ENCODE measurements at regions not wholly inside any gene's neighbourhood (a gene's known extent, or its start where the extent isn't known, plus 50 kb on each side); places are given as distances from the start of the nearest gene placed in this dataset.

- TF ChIP-seq CTCF (IDR thresholded peaks at IDR 0.05; ENCODE audit: borderline replicate concordance), result peak; percentile 84
- Histone ChIP-seq H3K36me3 (no peaks in the 10 kb centered on the region), H3K9me3 (replicated peaks) (no peaks in the 10 kb centered on the region), H3K27me3 (ENCODE audit: low read depth) (no peaks in the 10 kb centered on the region), H3K4me3 (no peak overlapping the region), H3K27ac (replicated peaks) (no peak overlapping the region), H3K4me1 (no peaks in the 10 kb centered on the region)
- intact Hi-C loops (cut with micrococcal nuclease), result no loop called here
- DNase-seq, result no peak
These were observed 216.9 kb downstream of the IGSF11 start for GRCh38 chr3:118817748-118818165.

- no peak overlapping the region for H3K27ac ChIP-seq (replicated peaks)
- TF ChIP-seq CTCF (IDR thresholded peaks at IDR 0.05; ENCODE audit: borderline replicate concordance), result no peak
- H3K9me3 ChIP-seq (replicated peaks), result no peaks in the 10 kb centered on the region
- no peaks in the 10 kb centered on the region for H3K36me3 ChIP-seq
- no peaks in the 10 kb centered on the region for H3K27me3 ChIP-seq (ENCODE audit: low read depth)
- no peak for DNase-seq
- intact Hi-C loops (cut with micrococcal nuclease), result no loop called here
- H3K4me1 ChIP-seq, result no peaks in the 10 kb centered on the region
- H3K4me3 ChIP-seq, result no peak overlapping the region
These were observed 216.3 kb downstream of the IGSF11 start for GRCh38 chr3:118818386-118818785.

GRCh38 chr3:118823626-118824025, 211.0 kb downstream of the IGSF11 start:
- DNase-seq, result no peak
- H3K9me3 ChIP-seq (replicated peaks), result no peaks in the 10 kb centered on the region
- H3K27ac ChIP-seq (replicated peaks), result no peak overlapping the region
- H3K27me3 ChIP-seq (ENCODE audit: low read depth), result peaks cover 5% of the 10 kb centered on the region
- intact Hi-C loops (cut with micrococcal nuclease), result no loop called here
- no peaks in the 10 kb centered on the region for H3K4me1 ChIP-seq
- no peaks in the 10 kb centered on the region for H3K36me3 ChIP-seq
- no peak for TF ChIP-seq CTCF (IDR thresholded peaks at IDR 0.05; ENCODE audit: borderline replicate concordance)
- no peak overlapping the region for H3K4me3 ChIP-seq

GRCh38 chr3:118827446-118827845, 207.2 kb downstream of the IGSF11 start:
- H3K36me3 ChIP-seq, result no peaks in the 10 kb centered on the region
- H3K27ac ChIP-seq (replicated peaks), result no peak overlapping the region
- H3K9me3 ChIP-seq (replicated peaks), result no peaks in the 10 kb centered on the region
- no peak for TF ChIP-seq CTCF (IDR thresholded peaks at IDR 0.05; ENCODE audit: borderline replicate concordance)
- no peak for DNase-seq
- intact Hi-C loops (cut with micrococcal nuclease), result no loop called here
- no peak overlapping the region for H3K4me3 ChIP-seq
- H3K4me1 ChIP-seq, result no peaks in the 10 kb centered on the region
- H3K27me3 ChIP-seq (ENCODE audit: low read depth), result peaks cover 5% of the 10 kb centered on the region

GRCh38 chr3:118828351-118828750, 206.3 kb downstream of the IGSF11 start:
- TF ChIP-seq CTCF (IDR thresholded peaks at IDR 0.05; ENCODE audit: borderline replicate concordance), result no peak
- no peak for DNase-seq
- Histone ChIP-seq H3K27me3 (ENCODE audit: low read depth) (peaks cover 5% of the 10 kb centered on the region), H3K36me3 (no peaks in the 10 kb centered on the region), H3K4me3 (no peak overlapping the region), H3K4me1 (no peaks in the 10 kb centered on the region), H3K27ac (replicated peaks) (no peak overlapping the region), H3K9me3 (replicated peaks) (no peaks in the 10 kb centered on the region)
- intact Hi-C loops (cut with micrococcal nuclease), result no loop called here

- DNase-seq, result no peak
- peaks cover 3% of the 10 kb centered on the region for H3K27me3 ChIP-seq (ENCODE audit: low read depth)
- intact Hi-C loops (cut with micrococcal nuclease), result no loop called here
- no peaks in the 10 kb centered on the region for H3K9me3 ChIP-seq (replicated peaks)
- H3K4me1 ChIP-seq, result no peaks in the 10 kb centered on the region
- H3K4me3 ChIP-seq, result no peak overlapping the region
- H3K27ac ChIP-seq (replicated peaks), result no peak overlapping the region
- no peak for TF ChIP-seq CTCF (IDR thresholded peaks at IDR 0.05; ENCODE audit: borderline replicate concordance)
- H3K36me3 ChIP-seq, result no peaks in the 10 kb centered on the region
These were observed 201.6 kb downstream of the IGSF11 start for GRCh38 chr3:118833075-118833474.
